Panc1 (cell line): ENCODE measurements at regions not wholly inside any gene's neighbourhood (a gene's known extent, or its start where the extent isn't known, plus 50 kb on each side); places are given as distances from the start of the nearest gene placed in this dataset.

ENCODE experiments used
- CTCF ChIP-seq: fragments of 450-650 bp; IDR thresholded peaks from 2 replicates; pipeline ENCODE4 v1.5.1; 2017; ENCODE audit warnings: mild to moderate bottlenecking
- POLR2AphosphoS5 ChIP-seq: IDR thresholded peaks from 2 replicates; pipeline ENCODE4 v1.6.1; 2012; ENCODE audit warnings: mild to moderate bottlenecking, low read depth, low read length, moderate library complexity
- SIN3A ChIP-seq: IDR thresholded peaks from 2 replicates; pipeline ENCODE4 v1.6.1; 2012; ENCODE audit warnings: low read depth, mild to moderate bottlenecking, low read length, moderate library complexity, borderline replicate concordance; ENCODE audit not compliant: insufficient read depth
- TCF7L2 ChIP-seq: IDR thresholded peaks from 2 replicates; pipeline ENCODE4 v1.6.1; 2011; ENCODE audit warnings: mild to moderate bottlenecking, low read depth, low read length, inconsistent platforms
- TF ChIP-seq, protein P1 (sequence below), 2 experiments: IDR thresholded peaks; 2 replicates each; pipeline ENCODE4 v1.6.1; 2011 to 2012; ENCODE audit warnings: low read depth in 2 of 2, control low read depth in 1 of 2, low read length in 1 of 2, mild to moderate bottlenecking in 1 of 2, moderate library complexity in 1 of 2; ENCODE audit not compliant: insufficient read depth in 1 of 2

- TF ChIP-seq CTCF (no peak), POLR2AphosphoS5 (no peak), SIN3A (no peak), TCF7L2 (no peak)
- TF ChIP-seq, protein P1, sequence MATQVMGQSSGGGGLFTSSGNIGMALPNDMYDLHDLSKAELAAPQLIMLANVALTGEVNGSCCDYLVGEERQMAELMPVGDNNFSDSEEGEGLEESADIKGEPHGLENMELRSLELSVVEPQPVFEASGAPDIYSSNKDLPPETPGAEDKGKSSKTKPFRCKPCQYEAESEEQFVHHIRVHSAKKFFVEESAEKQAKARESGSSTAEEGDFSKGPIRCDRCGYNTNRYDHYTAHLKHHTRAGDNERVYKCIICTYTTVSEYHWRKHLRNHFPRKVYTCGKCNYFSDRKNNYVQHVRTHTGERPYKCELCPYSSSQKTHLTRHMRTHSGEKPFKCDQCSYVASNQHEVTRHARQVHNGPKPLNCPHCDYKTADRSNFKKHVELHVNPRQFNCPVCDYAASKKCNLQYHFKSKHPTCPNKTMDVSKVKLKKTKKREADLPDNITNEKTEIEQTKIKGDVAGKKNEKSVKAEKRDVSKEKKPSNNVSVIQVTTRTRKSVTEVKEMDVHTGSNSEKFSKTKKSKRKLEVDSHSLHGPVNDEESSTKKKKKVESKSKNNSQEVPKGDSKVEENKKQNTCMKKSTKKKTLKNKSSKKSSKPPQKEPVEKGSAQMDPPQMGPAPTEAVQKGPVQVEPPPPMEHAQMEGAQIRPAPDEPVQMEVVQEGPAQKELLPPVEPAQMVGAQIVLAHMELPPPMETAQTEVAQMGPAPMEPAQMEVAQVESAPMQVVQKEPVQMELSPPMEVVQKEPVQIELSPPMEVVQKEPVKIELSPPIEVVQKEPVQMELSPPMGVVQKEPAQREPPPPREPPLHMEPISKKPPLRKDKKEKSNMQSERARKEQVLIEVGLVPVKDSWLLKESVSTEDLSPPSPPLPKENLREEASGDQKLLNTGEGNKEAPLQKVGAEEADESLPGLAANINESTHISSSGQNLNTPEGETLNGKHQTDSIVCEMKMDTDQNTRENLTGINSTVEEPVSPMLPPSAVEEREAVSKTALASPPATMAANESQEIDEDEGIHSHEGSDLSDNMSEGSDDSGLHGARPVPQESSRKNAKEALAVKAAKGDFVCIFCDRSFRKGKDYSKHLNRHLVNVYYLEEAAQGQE (IDR thresholded peaks at IDR 0.05; ENCODE audit: insufficient read depth in 1 of 2, low read depth in 2 of 2, low read length in 1 of 2) = no peak
Measured at GRCh38 chr5:121693864-121694263, 157.8 kb upstream of the FTMT start.
